Gastroesophageal sphincter (tissue), 4 donors: ENCODE measurements at regions not wholly inside any gene's neighbourhood (a gene's known extent, or its start where the extent isn't known, plus 50 kb on each side); places are given as distances from the start of the nearest gene placed in this dataset.

Experiments
- ATAC-seq: fragments of 150-250 bp; one replicate; pipeline ENCODE4 v1.9.1; 2016; ENCODE audit warnings: mild to moderate bottlenecking, moderate library complexity
- H3K27ac ChIP-seq, 4 donors: fragments of 200-600 bp; sonication (generic) in 3 of 4; 1 replicate in 3 of 4; 2 replicates in 1 of 4; pipeline ENCODE4 v1.5.1; 2016 to 2019
- H3K27me3 ChIP-seq: fragments of 200-600 bp; sonication (generic); one replicate; pipeline ENCODE4 v1.5.1; 2019
- H3K36me3 ChIP-seq, 2 donors: fragments of 200-600 bp; sonication (generic); one replicate each; pipeline ENCODE4 v1.5.1; 2019; ENCODE audit warnings: control low read depth in 1 of 2
- H3K4me1 ChIP-seq, 3 donors: fragments of 200-600 bp; sonication (generic); 1 replicate in 2 of 3; 2 replicates in 1 of 3; pipeline ENCODE4 v1.5.1; 2016 to 2019; ENCODE audit warnings: control low read depth in 2 of 3
- H3K4me3 ChIP-seq, 2 donors: fragments of 200-600 bp; sonication (generic); one replicate each; pipeline ENCODE4 v1.5.1; 2019; ENCODE audit warnings: mild to moderate bottlenecking in 1 of 2, moderate library complexity in 1 of 2
- H3K9me3 ChIP-seq, 3 donors: fragments of 200-600 bp; sonication (generic); one replicate each; pipeline ENCODE4 v1.5.1; 2017 to 2019; ENCODE audit warnings: control low read depth in 2 of 3
- CTCF ChIP-seq, 4 experiments: fragments of 200-600 bp in 2 of 4; fragments of 450-650 bp in 2 of 4; sonication (generic) in 1 of 4; IDR thresholded peaks; one replicate each; pipeline ENCODE4 v1.5.1; 2017 to 2019; ENCODE audit warnings: antibody characterized with exemption in 4 of 4, mild to moderate bottlenecking in 2 of 4, moderate library complexity in 2 of 4
- EP300 ChIP-seq: sonication (generic); formaldehyde crosslinking; IDR thresholded peaks from one replicate; pipeline ENCODE4 v1.6.1; 2017; ENCODE audit warnings: antibody characterized with exemption, mild to moderate bottlenecking
- POLR2A ChIP-seq, 2 donors: fragments of 450-650 bp; IDR thresholded peaks; one replicate each; pipeline ENCODE4 v1.6.1; 2017; ENCODE audit warnings: antibody characterized with exemption in 2 of 2, mild to moderate bottlenecking in 2 of 2, moderate library complexity in 1 of 2
- POLR2AphosphoS5 ChIP-seq: sonication (generic); formaldehyde crosslinking; IDR thresholded peaks from one replicate; pipeline ENCODE4 v1.6.1; 2017; ENCODE audit warnings: antibody characterized with exemption
- WGBS, 2 donors: methylation state at CpG; one replicate each; pipeline ENCODE4 v1.1.5; 2018; ENCODE audit warnings: low coverage in 1 of 2; 5-methylcytosine and 5-hydroxymethylcytosine counted together

GRCh38 chr13:50309882-50310594 is 294.8 kb downstream of the KCNRG start:
- TF ChIP-seq POLR2AphosphoS5 (no peak), POLR2A (IDR thresholded peaks at IDR 0.05) (no peak), EP300 (no peak), CTCF (IDR thresholded peaks at IDR 0.05) (no peak)
- WGBS, 2 donors: 56 to 67% methylated on average over 3 to 6 of the region's 7 CpGs
- Histone ChIP-seq H3K4me3 (no peak overlapping the region), H3K4me1 (peaks cover 5 to 28% (median 7%) of the 10 kb centered on the region in 3 donors), H3K27me3 (no peaks in the 10 kb centered on the region), H3K27ac (peak overlapping the region in 1 of 4 donors; percentile 5), H3K36me3 (no peaks in the 10 kb centered on the region), H3K9me3 (no peaks in the 10 kb centered on the region)
- no peak for ATAC-seq

- H3K4me1 ChIP-seq: peaks cover 5 to 28% (median 7%) of the 10 kb centered on the region in 3 donors
- WGBS, 2 donors: 90% methylated on average over 6 of the region's 6 CpGs
- no peak overlapping the region for H3K27ac ChIP-seq
- no peak overlapping the region for H3K4me3 ChIP-seq
- H3K36me3 ChIP-seq: no peaks in the 10 kb centered on the region
- H3K27me3 ChIP-seq: no peaks in the 10 kb centered on the region
- ATAC-seq: no peak
- no peaks in the 10 kb centered on the region for H3K9me3 ChIP-seq
- TF ChIP-seq POLR2AphosphoS5: no peak
- no peak for TF ChIP-seq EP300
- TF ChIP-seq POLR2A (IDR thresholded peaks at IDR 0.05): no peak
- TF ChIP-seq CTCF (IDR thresholded peaks at IDR 0.05): no peak
These were observed 295.5 kb downstream of the KCNRG start for GRCh38 chr13:50310734-50311133.

GRCh38 chr13:50318887-50319286 is 303.6 kb downstream of the KCNRG start:
- Histone ChIP-seq H3K27ac (no peak overlapping the region), H3K9me3 (no peaks in the 10 kb centered on the region), H3K27me3 (no peaks in the 10 kb centered on the region), H3K4me3 (no peak overlapping the region), H3K36me3 (no peaks in the 10 kb centered on the region), H3K4me1 (no peaks in the 10 kb centered on the region)
- no peak for ATAC-seq
- 100% methylated on average over 1 to 4 of the region's 4 CpGs for WGBS, 2 donors
- TF ChIP-seq POLR2AphosphoS5 (no peak), CTCF (IDR thresholded peaks at IDR 0.05) (no peak), POLR2A (IDR thresholded peaks at IDR 0.05) (no peak), EP300 (no peak)

- Histone ChIP-seq H3K4me1 (no peaks in the 10 kb centered on the region), H3K27ac (no peak overlapping the region), H3K27me3 (no peaks in the 10 kb centered on the region), H3K9me3 (no peaks in the 10 kb centered on the region), H3K4me3 (no peak overlapping the region), H3K36me3 (no peaks in the 10 kb centered on the region)
- WGBS, 2 donors: 44 to 56% methylated on average over 2 of the region's 2 CpGs
- no peak for TF ChIP-seq CTCF (IDR thresholded peaks at IDR 0.05)
- TF ChIP-seq POLR2A (IDR thresholded peaks at IDR 0.05): no peak
- TF ChIP-seq EP300: no peak
- TF ChIP-seq POLR2AphosphoS5: no peak
- ATAC-seq: no peak
These were observed 304.5 kb downstream of the KCNRG start for GRCh38 chr13:50319635-50320255.

GRCh38 chr13:50320271-50320862 is 305.1 kb downstream of the KCNRG start:
- H3K4me1 ChIP-seq: no peaks in the 10 kb centered on the region
- no peak overlapping the region for H3K27ac ChIP-seq
- H3K27me3 ChIP-seq: no peaks in the 10 kb centered on the region
- ATAC-seq: no peak
- no peak overlapping the region for H3K4me3 ChIP-seq
- TF ChIP-seq POLR2AphosphoS5 (no peak), POLR2A (IDR thresholded peaks at IDR 0.05) (no peak), CTCF (IDR thresholded peaks at IDR 0.05) (no peak), EP300 (no peak)
- 0 to 7% methylated on average over 1 of the region's 1 CpG for WGBS, 2 donors
- no peaks in the 10 kb centered on the region for H3K36me3 ChIP-seq
- no peaks in the 10 kb centered on the region for H3K9me3 ChIP-seq
